B cell (primary cell): ENCODE measurements at regions not wholly inside any gene's neighbourhood (a gene's known extent, or its start where the extent isn't known, plus 50 kb on each side); places are given as distances from the start of the nearest gene placed in this dataset.

Source experiments
- ATAC-seq: fragments of 200-7000 bp; cut with Tn5 transposase; one replicate; pipeline ENCODE4 v1.10.0; 2021; ENCODE audit warnings: low read depth, mild to moderate bottlenecking, moderate number of reproducible peaks, moderate library complexity
- CTCF ChIA-PET: fragments of 350-600 bp; sonication (Branson Sonifier 250); formaldehyde crosslinking; loops from one replicate; lab custom pipeline; 2021; ENCODE audit warnings: antibody characterized with exemption, inconsistent platforms; lab: Charles Lee
- POLR2A ChIA-PET: fragments of 350-600 bp; sonication (Branson Sonifier 250); formaldehyde crosslinking; loops from one replicate; lab custom pipeline; 2021; ENCODE audit warnings: antibody characterized with exemption; lab: Charles Lee
- DNase-seq: peaks from one replicate; pipeline ENCODE4 v3.0.0; 2013
- H2AFZ ChIP-seq: 2 replicates; pipeline ENCODE4 v1.6.1; 2012; ENCODE audit warnings: mild to moderate bottlenecking, low read depth, low read length; ENCODE audit not compliant: insufficient read depth, poor library complexity, severe bottlenecking
- H3K27ac ChIP-seq, 2 donors: 1 replicate in 1 of 2; 2 replicates in 1 of 2; pipeline ENCODE4 v1.5.1; 2012 to 2013; ENCODE audit warnings: low read length in 2 of 2, mild to moderate bottlenecking in 2 of 2, moderate library complexity in 1 of 2
- H3K27me3 ChIP-seq, 4 experiments: fragments of 200-600 bp in 1 of 4; sonication (generic) in 1 of 4; replicated peaks in 1 of 4; 1 replicate in 2 of 4; 2 replicates in 2 of 4; pipeline versions ENCODE4 v1.6.1 to v1.7.0; 2013 to 2016; ENCODE audit warnings: low read length in 3 of 4, mild to moderate bottlenecking in 2 of 4, mixed read lengths in 1 of 4, moderate library complexity in 1 of 4; ENCODE audit not compliant: insufficient read depth in 4 of 4, control insufficient read depth in 3 of 4; ENCODE audit errors: control extremely low read depth in 1 of 4
- H3K36me3 ChIP-seq, 2 experiments: replicated peaks in 1 of 2; 1 replicate in 1 of 2; 2 replicates in 1 of 2; pipeline versions ENCODE4 v1.6.1 to v1.7.1; 2013; ENCODE audit warnings: low read length in 1 of 2; ENCODE audit not compliant: insufficient read depth in 2 of 2, control insufficient read depth in 1 of 2; ENCODE audit errors: control extremely low read depth in 1 of 2, extremely low read depth in 1 of 2
- H3K4me1 ChIP-seq, 2 donors: fragments of 200-600 bp in 1 of 2; sonication (generic) in 1 of 2; 1 replicate in 1 of 2; 2 replicates in 1 of 2; pipeline versions ENCODE4 v1.5.1 to v1.6.1; 2013 to 2017; ENCODE audit warnings: low read length in 2 of 2; ENCODE audit not compliant: control insufficient read depth in 2 of 2, insufficient read depth in 2 of 2
- H3K4me2 ChIP-seq: replicated peaks from 2 replicates; pipeline ENCODE3; 2012; ENCODE audit warnings: mild to moderate bottlenecking, low read depth, low read length; ENCODE audit not compliant: poor library complexity, severe bottlenecking
- H3K4me3 ChIP-seq, 5 experiments: fragments of 200-600 bp in 1 of 5; sonication (generic) in 1 of 5; 1 replicate in 3 of 5; 2 replicates in 2 of 5; pipeline versions ENCODE4 v1.5.1 to v1.7.0; 2011 to 2016; ENCODE audit warnings: low read length in 4 of 5, mild to moderate bottlenecking in 4 of 5, low read depth in 2 of 5, control low read depth in 1 of 5, moderate library complexity in 1 of 5; ENCODE audit not compliant: insufficient read depth in 1 of 5; ENCODE audit errors: control extremely low read depth in 1 of 5, extremely low read depth in 1 of 5
- H3K79me2 ChIP-seq: fragments of 200-600 bp; sonication (generic); one replicate; pipeline ENCODE4 v1.6.0; 2016; ENCODE audit warnings: low read length; ENCODE audit not compliant: control insufficient read depth, insufficient read depth
- H3K9ac ChIP-seq: fragments of 200-600 bp; sonication (generic); 2 replicates; pipeline ENCODE4 v1.6.1; 2017; ENCODE audit warnings: mild to moderate bottlenecking, low read length, moderate library complexity
- H3K9me3 ChIP-seq, 3 donors: one replicate each; pipeline versions ENCODE4 v1.6.1 to v1.7.1; 2013; ENCODE audit warnings: low read length in 2 of 3; ENCODE audit not compliant: control insufficient read depth in 2 of 3, insufficient read depth in 1 of 3; ENCODE audit errors: control extremely low read depth in 1 of 3
- H4K20me1 ChIP-seq: 2 replicates; pipeline ENCODE4 v1.6.0; 2012; ENCODE audit warnings: mild to moderate bottlenecking, low read length; ENCODE audit not compliant: insufficient read depth, control insufficient read depth, poor library complexity, severe bottlenecking
- H3K27ac Mint-ChIP-seq: one replicate; pipeline ENCODE4 v1.8.0; 2021; ENCODE audit warnings: mixed read lengths
- H3K27me3 Mint-ChIP-seq: one replicate; pipeline ENCODE4 v1.8.0; 2021; ENCODE audit warnings: mixed read lengths
- H3K4me1 Mint-ChIP-seq: one replicate; pipeline ENCODE4 v1.8.0; 2021; ENCODE audit warnings: mixed read lengths
- H3K4me3 Mint-ChIP-seq: one replicate; pipeline ENCODE4 v1.8.0; 2021; ENCODE audit warnings: mixed read lengths
- H3K9me3 Mint-ChIP-seq: one replicate; pipeline ENCODE4 v1.8.0; 2022; ENCODE audit warnings: mixed read lengths; ENCODE audit not compliant: insufficient read depth
- EZH2 ChIP-seq: IDR thresholded peaks from 2 replicates; pipeline ENCODE4 v1.6.1; 2012; ENCODE audit warnings: borderline replicate concordance, low read depth, mild to moderate bottlenecking, moderate library complexity, low read length; ENCODE audit not compliant: insufficient read depth, poor library complexity, severe bottlenecking
- WGBS: methylation state at CpG from one replicate; pipeline ENCODE4 v1.1.5; 2013; ENCODE audit warnings: missing lambda C conversion rate; ENCODE audit not compliant: insufficient coverage; 5-methylcytosine and 5-hydroxymethylcytosine counted together
- intact Hi-C: fragments of 100-400 bp; cut with micrococcal nuclease; formaldehyde crosslinking; loops from one replicate; pipeline ENCODE4 v1.10.0; 2022
- TF ChIP-seq, protein P1 (sequence below): fragments of 200-600 bp; IDR thresholded peaks from one replicate; pipeline ENCODE4 v1.8.0; 2022; ENCODE audit warnings: antibody characterized with exemption, mild to moderate bottlenecking

DNA sequence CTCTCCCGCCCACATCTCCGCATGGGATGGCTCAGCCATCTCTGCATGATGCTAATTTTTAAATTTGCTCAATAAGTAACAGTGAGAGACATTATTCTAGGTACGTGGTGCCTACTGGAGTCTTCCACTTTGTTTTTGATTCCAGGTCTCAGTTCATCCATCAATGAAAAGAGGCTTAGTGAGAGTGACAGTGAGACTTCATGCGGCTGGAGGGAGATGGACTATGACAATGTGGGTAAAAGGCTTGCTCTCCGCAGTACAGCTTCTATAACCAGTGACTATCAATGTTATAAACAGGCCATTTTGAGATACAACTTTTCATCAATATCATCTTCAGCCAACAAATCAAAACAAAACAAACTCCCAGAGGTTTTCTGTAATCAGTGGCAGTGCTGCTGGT lies 563.4 kb upstream of the MKI67 start:
- ChIA-PET CTCF (no interaction called here), POLR2A (no interaction called here)
- H3K27me3 Mint-ChIP-seq, result no peaks in the 10 kb centered on the region
- TF ChIP-seq, protein P1, sequence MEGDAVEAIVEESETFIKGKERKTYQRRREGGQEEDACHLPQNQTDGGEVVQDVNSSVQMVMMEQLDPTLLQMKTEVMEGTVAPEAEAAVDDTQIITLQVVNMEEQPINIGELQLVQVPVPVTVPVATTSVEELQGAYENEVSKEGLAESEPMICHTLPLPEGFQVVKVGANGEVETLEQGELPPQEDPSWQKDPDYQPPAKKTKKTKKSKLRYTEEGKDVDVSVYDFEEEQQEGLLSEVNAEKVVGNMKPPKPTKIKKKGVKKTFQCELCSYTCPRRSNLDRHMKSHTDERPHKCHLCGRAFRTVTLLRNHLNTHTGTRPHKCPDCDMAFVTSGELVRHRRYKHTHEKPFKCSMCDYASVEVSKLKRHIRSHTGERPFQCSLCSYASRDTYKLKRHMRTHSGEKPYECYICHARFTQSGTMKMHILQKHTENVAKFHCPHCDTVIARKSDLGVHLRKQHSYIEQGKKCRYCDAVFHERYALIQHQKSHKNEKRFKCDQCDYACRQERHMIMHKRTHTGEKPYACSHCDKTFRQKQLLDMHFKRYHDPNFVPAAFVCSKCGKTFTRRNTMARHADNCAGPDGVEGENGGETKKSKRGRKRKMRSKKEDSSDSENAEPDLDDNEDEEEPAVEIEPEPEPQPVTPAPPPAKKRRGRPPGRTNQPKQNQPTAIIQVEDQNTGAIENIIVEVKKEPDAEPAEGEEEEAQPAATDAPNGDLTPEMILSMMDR, result no peak
- TF ChIP-seq EZH2, result no peak
- Histone ChIP-seq H3K9me3 (peaks cover 0 to 4% (median 0%) of the 10 kb centered on the region in 3 donors), H4K20me1 (no peaks in the 10 kb centered on the region), H3K4me3 (no peak overlapping the region), H3K79me2 (no peaks in the 10 kb centered on the region), H3K9ac (no peak overlapping the region), H3K4me1 (no peaks in the 10 kb centered on the region), H3K36me3 (no peaks in the 10 kb centered on the region), H2AFZ (no peak overlapping the region), H3K27ac (no peak overlapping the region), H3K27me3 (no peaks in the 10 kb centered on the region), H3K4me2 (no peak overlapping the region)
- no peaks in the 10 kb centered on the region for H3K4me1 Mint-ChIP-seq
- H3K27ac Mint-ChIP-seq, result no peak overlapping the region
- H3K9me3 Mint-ChIP-seq, result no peaks in the 10 kb centered on the region
- DNase-seq (no peak), ATAC-seq (no peak)
- 77% methylated on average over 4 of the region's 5 CpGs for WGBS
- intact Hi-C loops, result no loop called here
- no peak overlapping the region for H3K4me3 Mint-ChIP-seq

DNA sequence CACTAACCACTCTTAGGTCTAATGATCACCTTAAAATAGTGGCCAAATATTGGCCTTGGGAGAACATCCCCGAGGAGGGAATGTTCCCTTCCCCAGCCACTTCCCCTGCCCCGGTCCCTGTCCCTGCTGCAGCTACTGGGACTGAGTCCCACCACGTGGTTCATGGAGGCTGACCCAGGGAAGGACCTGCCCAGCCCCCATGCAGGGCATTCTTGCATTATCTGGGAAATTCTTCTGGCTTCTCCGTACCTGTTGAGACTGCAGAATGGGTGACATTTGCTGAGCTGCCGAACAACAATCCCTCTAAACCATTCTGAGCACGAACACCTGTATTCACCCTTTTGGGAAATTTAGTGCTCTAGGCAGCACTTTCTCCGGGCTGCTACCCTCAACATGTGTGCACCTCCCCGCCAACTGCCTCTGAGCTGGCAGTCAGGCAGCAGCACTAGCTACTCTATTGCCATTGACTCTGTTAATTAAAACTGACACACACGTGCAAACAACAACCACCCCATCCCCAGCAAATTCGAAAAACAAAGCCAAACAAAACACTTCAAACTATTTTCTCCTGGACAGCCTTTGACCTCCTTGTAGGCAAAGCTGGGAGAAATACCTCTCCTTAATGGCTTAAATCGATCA lies 567.4 kb upstream of the MKI67 start:
- H3K4me1 ChIP-seq, result no peaks in the 10 kb centered on the region
- DNase-seq, result no peak
- CTCF ChIA-PET, result no interaction called here
- no peak overlapping the region for H2AFZ ChIP-seq
- H3K27me3 Mint-ChIP-seq, result no peaks in the 10 kb centered on the region
- no peak overlapping the region for H3K4me3 Mint-ChIP-seq
- 64% methylated on average over 10 of the region's 11 CpGs for WGBS
- ATAC-seq, result no peak
- H3K4me3 ChIP-seq, result no peak overlapping the region
- H3K27ac ChIP-seq, result no peak overlapping the region
- no peaks in the 10 kb centered on the region for H3K9me3 Mint-ChIP-seq
- H3K36me3 ChIP-seq, result no peaks in the 10 kb centered on the region
- H3K4me1 Mint-ChIP-seq, result no peaks in the 10 kb centered on the region
- no peak overlapping the region for H3K4me2 ChIP-seq
- POLR2A ChIA-PET, result no interaction called here
- no peaks in the 10 kb centered on the region for H3K9me3 ChIP-seq
- no peaks in the 10 kb centered on the region for H4K20me1 ChIP-seq
- no peak for TF ChIP-seq EZH2
- TF ChIP-seq, protein P1, result no peak
- H3K27ac Mint-ChIP-seq, result no peak overlapping the region
- no peaks in the 10 kb centered on the region for H3K27me3 ChIP-seq
- no peaks in the 10 kb centered on the region for H3K79me2 ChIP-seq
- H3K9ac ChIP-seq, result no peak overlapping the region
- intact Hi-C loops, result no loop called here
